ENCODE measurements at regions not wholly inside any gene's neighbourhood (a gene's known extent, or its start where the extent isn't known, plus 50 kb on each side); places are given as distances from the start of the nearest gene placed in this dataset.

DNA sequence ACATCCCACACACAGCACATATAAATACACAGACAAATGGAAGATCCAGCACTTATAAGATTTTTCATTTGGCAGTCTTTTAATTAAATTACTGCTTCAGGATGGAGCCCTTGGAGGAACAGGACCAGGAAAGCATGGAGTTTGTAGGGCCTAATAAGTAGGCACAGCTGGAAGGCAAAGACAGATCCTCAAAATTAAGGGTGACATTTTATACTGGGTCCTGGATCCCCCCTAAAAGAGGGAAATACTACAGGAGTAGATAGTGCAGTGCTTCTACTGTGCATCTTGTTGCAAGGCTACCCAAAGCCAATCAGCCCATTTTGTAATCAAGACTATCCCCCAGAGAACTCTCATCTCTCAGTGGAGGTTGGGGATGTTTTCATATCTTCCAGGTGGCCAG, 1860.7 kb upstream of the PCDH10 start:
- TF ChIP-seq, protein P1, sequence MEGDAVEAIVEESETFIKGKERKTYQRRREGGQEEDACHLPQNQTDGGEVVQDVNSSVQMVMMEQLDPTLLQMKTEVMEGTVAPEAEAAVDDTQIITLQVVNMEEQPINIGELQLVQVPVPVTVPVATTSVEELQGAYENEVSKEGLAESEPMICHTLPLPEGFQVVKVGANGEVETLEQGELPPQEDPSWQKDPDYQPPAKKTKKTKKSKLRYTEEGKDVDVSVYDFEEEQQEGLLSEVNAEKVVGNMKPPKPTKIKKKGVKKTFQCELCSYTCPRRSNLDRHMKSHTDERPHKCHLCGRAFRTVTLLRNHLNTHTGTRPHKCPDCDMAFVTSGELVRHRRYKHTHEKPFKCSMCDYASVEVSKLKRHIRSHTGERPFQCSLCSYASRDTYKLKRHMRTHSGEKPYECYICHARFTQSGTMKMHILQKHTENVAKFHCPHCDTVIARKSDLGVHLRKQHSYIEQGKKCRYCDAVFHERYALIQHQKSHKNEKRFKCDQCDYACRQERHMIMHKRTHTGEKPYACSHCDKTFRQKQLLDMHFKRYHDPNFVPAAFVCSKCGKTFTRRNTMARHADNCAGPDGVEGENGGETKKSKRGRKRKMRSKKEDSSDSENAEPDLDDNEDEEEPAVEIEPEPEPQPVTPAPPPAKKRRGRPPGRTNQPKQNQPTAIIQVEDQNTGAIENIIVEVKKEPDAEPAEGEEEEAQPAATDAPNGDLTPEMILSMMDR (IDR thresholded peaks at IDR 0.05; ENCODE audit: poor library complexity, severe bottlenecking), result no peak
- TF ChIP-seq RAD21 (conservative IDR thresholded peaks at IDR 0.05) (no peak), SMC3 (conservative IDR thresholded peaks at IDR 0.05; ENCODE audit: poor library complexity) (no peak), POLR2AphosphoS5 (IDR thresholded peaks at IDR 0.05) (no peak)
- TF ChIP-seq, protein P2, sequence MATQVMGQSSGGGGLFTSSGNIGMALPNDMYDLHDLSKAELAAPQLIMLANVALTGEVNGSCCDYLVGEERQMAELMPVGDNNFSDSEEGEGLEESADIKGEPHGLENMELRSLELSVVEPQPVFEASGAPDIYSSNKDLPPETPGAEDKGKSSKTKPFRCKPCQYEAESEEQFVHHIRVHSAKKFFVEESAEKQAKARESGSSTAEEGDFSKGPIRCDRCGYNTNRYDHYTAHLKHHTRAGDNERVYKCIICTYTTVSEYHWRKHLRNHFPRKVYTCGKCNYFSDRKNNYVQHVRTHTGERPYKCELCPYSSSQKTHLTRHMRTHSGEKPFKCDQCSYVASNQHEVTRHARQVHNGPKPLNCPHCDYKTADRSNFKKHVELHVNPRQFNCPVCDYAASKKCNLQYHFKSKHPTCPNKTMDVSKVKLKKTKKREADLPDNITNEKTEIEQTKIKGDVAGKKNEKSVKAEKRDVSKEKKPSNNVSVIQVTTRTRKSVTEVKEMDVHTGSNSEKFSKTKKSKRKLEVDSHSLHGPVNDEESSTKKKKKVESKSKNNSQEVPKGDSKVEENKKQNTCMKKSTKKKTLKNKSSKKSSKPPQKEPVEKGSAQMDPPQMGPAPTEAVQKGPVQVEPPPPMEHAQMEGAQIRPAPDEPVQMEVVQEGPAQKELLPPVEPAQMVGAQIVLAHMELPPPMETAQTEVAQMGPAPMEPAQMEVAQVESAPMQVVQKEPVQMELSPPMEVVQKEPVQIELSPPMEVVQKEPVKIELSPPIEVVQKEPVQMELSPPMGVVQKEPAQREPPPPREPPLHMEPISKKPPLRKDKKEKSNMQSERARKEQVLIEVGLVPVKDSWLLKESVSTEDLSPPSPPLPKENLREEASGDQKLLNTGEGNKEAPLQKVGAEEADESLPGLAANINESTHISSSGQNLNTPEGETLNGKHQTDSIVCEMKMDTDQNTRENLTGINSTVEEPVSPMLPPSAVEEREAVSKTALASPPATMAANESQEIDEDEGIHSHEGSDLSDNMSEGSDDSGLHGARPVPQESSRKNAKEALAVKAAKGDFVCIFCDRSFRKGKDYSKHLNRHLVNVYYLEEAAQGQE (IDR thresholded peaks at IDR 0.05; ENCODE audit: borderline replicate concordance), result no peak

Data from neural cell (in vitro differentiated cells).